H9 (cell line): ENCODE measurements at regions not wholly inside any gene's neighbourhood (a gene's known extent, or its start where the extent isn't known, plus 50 kb on each side); places are given as distances from the start of the nearest gene placed in this dataset.
A peak's percentile ranks its signal among the peaks of the same experiment; 100 is the strongest.
"Not testable (repeated sequence)": the region's sequence is repeated elsewhere in the genome, so short reads cannot be mapped to it uniquely, and the experiment has no call there.

Source experiments
- DNase-seq: peaks from one replicate; pipeline ENCODE4 v3.0.0-alpha.2; 2017
- H2AFZ ChIP-seq: one replicate; pipeline ENCODE4 v1.6.1; 2013; ENCODE audit warnings: mild to moderate bottlenecking, low read length, control low read depth, moderate library complexity
- H2AK5ac ChIP-seq: 2 replicates; pipeline ENCODE4 v1.6.1; 2013; ENCODE audit warnings: low read length, control low read depth, mixed read lengths; ENCODE audit not compliant: insufficient read length
- H2BK120ac ChIP-seq: one replicate; pipeline ENCODE4 v1.6.1; 2013; ENCODE audit warnings: low read depth, mild to moderate bottlenecking, low read length, control low read depth, inconsistent platforms; ENCODE audit not compliant: poor library complexity, severe bottlenecking
- H2BK12ac ChIP-seq: 2 replicates; pipeline ENCODE4 v1.6.1; 2013; ENCODE audit warnings: low read length, control low read depth, mixed read lengths, low read depth; ENCODE audit not compliant: insufficient read length
- H2BK15ac ChIP-seq: 2 replicates; pipeline ENCODE4 v1.6.1; 2013; ENCODE audit warnings: low read depth, low read length, control low read depth
- H2BK20ac ChIP-seq: one replicate; pipeline ENCODE4 v1.6.1; 2013; ENCODE audit warnings: low read depth, mild to moderate bottlenecking, low read length, control low read depth, inconsistent platforms; ENCODE audit not compliant: poor library complexity, severe bottlenecking
- H2BK5ac ChIP-seq: 2 replicates; pipeline ENCODE4 v1.6.1; 2013; ENCODE audit warnings: low read length, control low read depth, mixed read lengths; ENCODE audit not compliant: insufficient read length
- H3K14ac ChIP-seq: 2 replicates; pipeline ENCODE4 v1.6.1; 2013; ENCODE audit warnings: low read length, control low read depth; ENCODE audit not compliant: insufficient read depth
- H3K18ac ChIP-seq: 2 replicates; pipeline ENCODE4 v1.6.1; 2013; ENCODE audit warnings: low read depth, mild to moderate bottlenecking, mixed read lengths, low read length, control low read depth; ENCODE audit not compliant: insufficient read length
- H3K23ac ChIP-seq: 2 replicates; pipeline ENCODE4 v1.6.1; 2013; ENCODE audit warnings: low read length, control low read depth, mixed read lengths, low read depth; ENCODE audit not compliant: insufficient read length
- H3K23me2 ChIP-seq: 2 replicates; pipeline ENCODE4 v1.6.1; 2013; ENCODE audit warnings: low read depth, mild to moderate bottlenecking, mixed read lengths, low read length, control low read depth; ENCODE audit not compliant: insufficient read length, poor library complexity, severe bottlenecking
- H3K27ac ChIP-seq: 2 replicates; pipeline ENCODE4 v1.5.1; 2013; ENCODE audit warnings: low read length, control low read depth, mixed read lengths, low read depth; ENCODE audit not compliant: insufficient read length
- H3K27me3 ChIP-seq: 2 replicates; pipeline ENCODE4 v1.6.1; 2013; ENCODE audit warnings: low read length, control low read depth, inconsistent platforms; ENCODE audit not compliant: insufficient read depth
- H3K4ac ChIP-seq: 2 replicates; pipeline ENCODE4 v1.6.1; 2013; ENCODE audit warnings: low read depth, mild to moderate bottlenecking, control low read depth, inconsistent platforms, low read length, moderate library complexity
- H3K4me1 ChIP-seq: 2 replicates; pipeline ENCODE4 v1.6.1; 2013; ENCODE audit warnings: low read length, control low read depth, inconsistent platforms; ENCODE audit not compliant: insufficient read depth
- H3K4me2 ChIP-seq: 2 replicates; pipeline ENCODE4 v1.6.1; 2013; ENCODE audit warnings: low read length, control low read depth, mixed read lengths; ENCODE audit not compliant: insufficient read length, insufficient read depth
- H3K56ac ChIP-seq: 2 replicates; pipeline ENCODE4 v1.6.1; 2013; ENCODE audit warnings: low read depth, mild to moderate bottlenecking, mixed read lengths, low read length, control low read depth; ENCODE audit not compliant: insufficient read length
- H3K79me1 ChIP-seq: 2 replicates; pipeline ENCODE4 v1.6.1; 2013; ENCODE audit warnings: low read depth, mild to moderate bottlenecking, moderate library complexity, low read length, control low read depth, inconsistent platforms; ENCODE audit not compliant: insufficient read depth, poor library complexity, severe bottlenecking
- H3K79me2 ChIP-seq: 2 replicates; pipeline ENCODE4 v1.6.1; 2013; ENCODE audit warnings: low read length, control low read depth, inconsistent platforms; ENCODE audit not compliant: insufficient read depth
- H3K9ac ChIP-seq: 2 replicates; pipeline ENCODE4 v1.6.1; 2013; ENCODE audit warnings: low read length, control low read depth, mixed read lengths; ENCODE audit not compliant: insufficient read length; ENCODE audit errors: extremely low read depth
- H3K9me3 ChIP-seq: one replicate; pipeline ENCODE4 v1.6.1; 2013; ENCODE audit warnings: low read depth, low read length, inconsistent platforms; ENCODE audit not compliant: control insufficient read depth
- H3T11ph ChIP-seq: one replicate; pipeline ENCODE4 v1.6.1; 2013; ENCODE audit warnings: mild to moderate bottlenecking, low read length, control low read depth, inconsistent platforms
- H4K20me1 ChIP-seq: one replicate; pipeline ENCODE4 v1.6.1; 2013; ENCODE audit not compliant: control insufficient read depth, insufficient read length, insufficient read depth
- H4K5ac ChIP-seq: 2 replicates; pipeline ENCODE4 v1.6.1; 2013; ENCODE audit warnings: low read depth, mild to moderate bottlenecking, mixed read lengths, low read length, control low read depth; ENCODE audit not compliant: insufficient read length
- H4K8ac ChIP-seq: replicated peaks from 2 replicates; pipeline ENCODE4 v1.6.1; 2013; ENCODE audit warnings: low read length, control low read depth, mixed read lengths, low read depth; ENCODE audit not compliant: insufficient read length
- H4K91ac ChIP-seq: 2 replicates; pipeline ENCODE4 v1.6.1; 2013; ENCODE audit warnings: low read depth, mild to moderate bottlenecking, moderate library complexity, mixed read lengths, low read length, control low read depth; ENCODE audit not compliant: insufficient read length
- H3K27ac Mint-ChIP-seq, 3 experiments: 2 replicates in 2 of 3; 3 replicates in 1 of 3; pipeline ENCODE4 v1.8.0; 2020 to 2021; ENCODE audit warnings: mixed read lengths in 3 of 3, mild to moderate bottlenecking in 1 of 3, moderate library complexity in 1 of 3
- H3K27me3 Mint-ChIP-seq: 2 replicates; pipeline ENCODE4 v1.8.0; 2021; ENCODE audit warnings: low read depth, mild to moderate bottlenecking, moderate library complexity, mixed read lengths
- H3K36me3 Mint-ChIP-seq, 3 experiments: 2 replicates in 2 of 3; 3 replicates in 1 of 3; pipeline ENCODE4 v1.8.0; 2020 to 2021; ENCODE audit warnings: low read depth in 3 of 3, mixed read lengths in 3 of 3; ENCODE audit not compliant: insufficient read depth in 1 of 3
- H3K4me1 Mint-ChIP-seq, 2 experiments: 2 replicates each; pipeline ENCODE4 v1.8.0; 2020; ENCODE audit warnings: mixed read lengths in 2 of 2
- H3K4me3 Mint-ChIP-seq, 2 experiments: 2 replicates in 1 of 2; 3 replicates in 1 of 2; pipeline ENCODE4 v1.8.0; 2020 to 2021; ENCODE audit warnings: mild to moderate bottlenecking in 2 of 2, mixed read lengths in 2 of 2, moderate library complexity in 1 of 2
- H3K9me3 Mint-ChIP-seq, 2 experiments: 2 replicates in 1 of 2; 3 replicates in 1 of 2; pipeline ENCODE4 v1.8.0; 2020; ENCODE audit warnings: mild to moderate bottlenecking in 2 of 2, mixed read lengths in 2 of 2, moderate library complexity in 1 of 2
- WGBS: extraction: QIAGEN DNeasy Blood & Tissue Kit; methylation state at CpG from one replicate; pipeline ENCODE4 v1.1.7; 2013; ENCODE audit warnings: missing lambda C conversion rate, low lambda C conversion rate, mixed read lengths; ENCODE audit not compliant: insufficient read length; ENCODE audit errors: extremely low coverage; 5-methylcytosine and 5-hydroxymethylcytosine counted together
- TF ChIP-seq, protein P1 (sequence below): fragments of 200-600 bp; sonication (generic); conservative IDR thresholded peaks from 3 replicates; pipeline ENCODE4 v1.8.0; 2021; ENCODE audit warnings: antibody characterized with exemption, mild to moderate bottlenecking

DNA sequence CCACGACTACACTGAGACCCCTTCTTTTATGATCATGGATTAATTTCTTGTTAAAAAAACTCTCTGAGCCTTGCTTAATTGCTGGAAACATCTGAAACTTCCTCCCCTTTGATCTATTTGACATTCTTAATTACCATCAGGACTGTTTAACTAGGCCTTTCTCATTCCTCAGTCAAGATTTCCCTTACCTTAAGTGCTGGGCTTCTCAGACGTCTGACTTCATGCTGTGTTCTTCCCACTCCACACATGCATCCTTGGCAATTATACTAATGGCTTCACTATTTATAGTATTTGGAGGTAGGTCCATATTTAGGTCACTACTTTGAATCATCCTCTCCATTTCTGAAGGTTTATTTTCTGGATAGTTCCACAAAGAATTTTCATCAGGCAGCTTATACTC lies 341.3 kb upstream of the TMPRSS15 start:
- Histone ChIP-seq H3K79me1 (no peaks in the 10 kb centered on the region), H3K79me2 (no peaks in the 10 kb centered on the region), H3K4me1 (no peaks in the 10 kb centered on the region), H3K56ac (no peak overlapping the region), H3K23ac (no peak overlapping the region), H3K4ac (no peak overlapping the region), H2BK12ac (no peak overlapping the region), H3K27me3 (no peaks in the 10 kb centered on the region), H2AFZ (no peak overlapping the region), H4K91ac (no peak overlapping the region), H4K5ac (no peak overlapping the region), H3K23me2 (no peaks in the 10 kb centered on the region), H2BK20ac (no peak overlapping the region), H2AK5ac (no peak overlapping the region), H3K14ac (no peak overlapping the region), H3K4me2 (no peak overlapping the region), H4K8ac (no peak overlapping the region), H3K9me3 (no peaks in the 10 kb centered on the region), H2BK15ac (no peak overlapping the region), H3K9ac (no peak overlapping the region), H4K20me1 (no peaks in the 10 kb centered on the region), H3T11ph (no peak overlapping the region), H2BK5ac (no peak overlapping the region), H2BK120ac (no peak overlapping the region), H3K27ac (no peak overlapping the region), H3K18ac (no peak overlapping the region)
- DNase-seq: no peak
- Mint-ChIP-seq H3K4me3 (no peak overlapping the region), H3K27me3 (no peaks in the 10 kb centered on the region), H3K27ac (no peak overlapping the region), H3K36me3 (no peaks in the 10 kb centered on the region), H3K4me1 (peaks cover 7 to 9% of the 10 kb centered on the region in 2 experiments), H3K9me3 (peaks cover 0 to 3% of the 10 kb centered on the region in 2 experiments; a peak in 1 of 5 replicates)
- TF ChIP-seq, protein P1, sequence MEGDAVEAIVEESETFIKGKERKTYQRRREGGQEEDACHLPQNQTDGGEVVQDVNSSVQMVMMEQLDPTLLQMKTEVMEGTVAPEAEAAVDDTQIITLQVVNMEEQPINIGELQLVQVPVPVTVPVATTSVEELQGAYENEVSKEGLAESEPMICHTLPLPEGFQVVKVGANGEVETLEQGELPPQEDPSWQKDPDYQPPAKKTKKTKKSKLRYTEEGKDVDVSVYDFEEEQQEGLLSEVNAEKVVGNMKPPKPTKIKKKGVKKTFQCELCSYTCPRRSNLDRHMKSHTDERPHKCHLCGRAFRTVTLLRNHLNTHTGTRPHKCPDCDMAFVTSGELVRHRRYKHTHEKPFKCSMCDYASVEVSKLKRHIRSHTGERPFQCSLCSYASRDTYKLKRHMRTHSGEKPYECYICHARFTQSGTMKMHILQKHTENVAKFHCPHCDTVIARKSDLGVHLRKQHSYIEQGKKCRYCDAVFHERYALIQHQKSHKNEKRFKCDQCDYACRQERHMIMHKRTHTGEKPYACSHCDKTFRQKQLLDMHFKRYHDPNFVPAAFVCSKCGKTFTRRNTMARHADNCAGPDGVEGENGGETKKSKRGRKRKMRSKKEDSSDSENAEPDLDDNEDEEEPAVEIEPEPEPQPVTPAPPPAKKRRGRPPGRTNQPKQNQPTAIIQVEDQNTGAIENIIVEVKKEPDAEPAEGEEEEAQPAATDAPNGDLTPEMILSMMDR: no peak
- no CpG with 5 or more reads among the region's 2 CpGs for WGBS

DNA sequence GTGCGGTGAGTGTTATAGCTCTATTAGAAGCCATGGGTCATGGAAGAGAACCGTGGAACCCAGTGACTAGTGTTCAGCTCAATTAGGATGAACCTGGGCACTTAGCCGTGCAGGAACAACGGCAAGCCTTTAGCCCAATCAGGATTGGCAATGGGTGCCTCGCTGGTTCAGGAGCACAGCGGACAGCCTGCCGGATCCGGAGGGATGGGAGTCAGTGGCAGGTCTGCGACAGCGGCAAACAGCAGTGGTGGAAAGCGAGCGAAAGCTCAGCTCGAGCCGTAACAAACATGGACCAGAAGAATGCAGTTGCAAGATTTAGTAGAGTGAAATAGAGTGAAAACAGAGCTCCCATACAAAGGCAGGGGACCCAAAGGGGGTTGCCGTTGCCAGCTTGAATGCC lies 349.3 kb upstream of the TMPRSS15 start:
- not testable (repeated sequence) for H2AK5ac ChIP-seq, H2BK15ac ChIP-seq, H2BK120ac ChIP-seq, H3T11ph ChIP-seq, H3K36me3 Mint-ChIP-seq, H3K4me1 ChIP-seq, H3K79me2 ChIP-seq, H3K4me3 Mint-ChIP-seq, H3K79me1 ChIP-seq, H3K27ac ChIP-seq, H2BK12ac ChIP-seq, H3K23me2 ChIP-seq, H3K14ac ChIP-seq, H3K18ac ChIP-seq, H3K9me3 ChIP-seq, H2BK5ac ChIP-seq, H3K4me1 Mint-ChIP-seq, H3K56ac ChIP-seq, H3K9ac ChIP-seq, H3K27me3 Mint-ChIP-seq, H4K5ac ChIP-seq, H3K4me2 ChIP-seq, H2BK20ac ChIP-seq, H3K9me3 Mint-ChIP-seq, H4K8ac ChIP-seq, H4K91ac ChIP-seq, H3K23ac ChIP-seq, H4K20me1 ChIP-seq, H3K4ac ChIP-seq, H3K27me3 ChIP-seq, DNase-seq, H2AFZ ChIP-seq
- peak overlapping the region in 1 of 3 experiments; percentile 7; a peak in 1 of 7 replicates for H3K27ac Mint-ChIP-seq
- no CpG with 5 or more reads among the region's 15 CpGs for WGBS
